NT2/D1 (cell line): ENCODE measurements at regions not wholly inside any gene's neighbourhood (a gene's known extent, or its start where the extent isn't known, plus 50 kb on each side); places are given as distances from the start of the nearest gene placed in this dataset.

ENCODE experiments used
- SUZ12 ChIP-seq: IDR thresholded peaks from 2 replicates; pipeline ENCODE4 v1.6.1; 2011; ENCODE audit not compliant: insufficient read length, insufficient read depth; ENCODE audit errors: extremely low read depth
- YY1 ChIP-seq: IDR thresholded peaks from 2 replicates; pipeline ENCODE4 v1.6.1; 2011; ENCODE audit not compliant: insufficient read length, insufficient read depth
- ZNF274 ChIP-seq: IDR thresholded peaks from 2 replicates; pipeline ENCODE4 v1.6.1; 2011; ENCODE audit warnings: mild to moderate bottlenecking, low read depth, low read length

DNA sequence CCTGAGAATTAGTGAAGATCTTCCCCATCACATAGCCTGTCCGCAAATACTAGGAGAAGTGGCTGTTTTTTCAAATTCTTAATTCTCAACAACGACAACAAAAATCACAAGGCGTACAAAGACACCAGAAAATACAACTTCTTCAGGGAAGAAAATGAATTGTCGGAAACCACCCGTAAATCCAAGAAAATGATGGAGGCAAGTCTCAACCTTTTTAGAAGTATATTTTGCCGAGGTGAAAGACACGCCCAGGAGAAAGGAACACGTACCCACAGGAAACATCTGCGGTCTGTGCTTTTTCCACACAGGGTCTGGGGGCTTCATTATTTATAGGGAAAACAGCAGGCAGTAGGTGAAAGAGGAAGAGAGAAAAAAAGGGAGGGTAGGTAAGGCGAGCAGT is 223.9 kb upstream of the GGTLC1 start:
- TF ChIP-seq ZNF274 (no peak), YY1 (no peak), SUZ12 (no peak)
